HT-29 (cell line): ENCODE measurements at regions not wholly inside any gene's neighbourhood (a gene's known extent, or its start where the extent isn't known, plus 50 kb on each side); places are given as distances from the start of the nearest gene placed in this dataset.

Experiments used
- DNase-seq: peaks from one replicate; pipeline ENCODE4 v3.0.0-alpha.2; 2015; ENCODE audit warnings: low spot score

DNA sequence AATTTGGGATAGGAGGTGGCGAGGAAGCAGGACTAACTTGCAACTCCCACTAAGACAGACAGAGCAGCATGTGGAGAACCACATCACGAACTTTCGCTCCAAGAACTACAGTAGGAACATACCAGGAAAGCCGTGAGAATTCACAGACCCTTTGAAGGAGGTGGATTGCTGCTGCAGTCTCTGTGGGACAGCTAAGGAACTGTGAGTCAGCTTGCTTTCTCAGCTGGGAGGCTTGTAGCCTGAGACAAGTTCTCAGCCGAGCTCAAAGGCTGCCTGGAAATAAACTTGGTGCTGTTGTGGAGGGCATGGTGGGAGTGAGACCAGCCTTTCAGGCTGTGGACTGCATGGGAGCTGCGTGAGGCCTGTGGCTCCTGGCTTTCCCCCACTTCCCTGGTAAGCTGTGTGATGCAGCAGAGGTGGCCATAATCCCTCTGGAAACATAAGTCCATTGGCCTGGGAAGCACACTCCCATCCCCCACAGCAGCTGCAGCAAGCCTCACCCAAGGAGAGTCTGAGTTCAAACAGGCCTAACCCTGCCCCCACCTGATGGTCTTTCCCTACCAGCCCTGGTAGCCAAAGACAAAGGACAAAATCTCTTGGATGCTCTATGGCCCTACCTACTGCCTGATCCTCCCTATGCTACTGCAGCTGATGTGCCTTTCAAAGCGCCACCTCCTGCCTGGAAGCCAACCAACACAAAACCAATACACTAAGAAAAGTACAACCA is 441.1 kb upstream of the HTR2A start:
- no peak for DNase-seq

DNA sequence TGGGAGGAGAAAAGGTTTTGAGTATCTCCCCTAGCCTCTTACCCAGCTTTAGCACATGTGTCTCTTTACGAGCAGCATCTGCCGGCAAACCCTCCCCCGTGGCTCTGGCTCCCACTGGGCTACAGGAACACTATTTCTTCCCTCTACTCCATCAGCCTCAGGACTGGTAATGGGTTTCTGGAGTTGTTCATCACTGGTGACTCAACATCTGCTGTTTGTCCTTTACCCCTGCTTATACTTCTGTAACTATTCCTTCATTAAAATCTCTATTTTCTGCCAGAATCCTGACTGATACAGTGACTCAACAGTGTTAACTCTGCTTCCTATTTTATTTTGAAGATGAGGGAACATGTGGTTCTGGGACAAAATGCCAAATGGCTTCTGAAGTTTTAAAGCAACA is 437.3 kb upstream of the HTR2A start:
- no peak for DNase-seq

DNA sequence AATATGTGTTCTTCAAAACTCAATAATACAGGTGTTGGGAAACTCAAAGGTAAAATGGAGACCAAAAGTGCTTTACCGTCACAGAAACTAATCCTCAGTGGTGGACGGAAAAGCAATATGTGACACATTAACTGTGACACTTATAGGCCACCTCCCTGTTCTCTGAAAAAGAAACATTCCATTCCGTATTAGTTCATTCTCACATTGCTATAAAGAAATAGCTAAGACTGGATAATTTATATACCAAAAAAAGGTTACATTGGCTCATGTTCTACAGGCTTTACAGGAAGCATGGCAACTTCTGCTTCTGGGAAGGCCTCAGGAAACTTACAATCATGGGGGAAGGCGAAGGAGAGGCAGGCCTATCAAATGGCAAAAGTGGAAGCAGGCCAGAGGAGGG is 435.3 kb upstream of the HTR2A start:
- no peak for DNase-seq

DNA sequence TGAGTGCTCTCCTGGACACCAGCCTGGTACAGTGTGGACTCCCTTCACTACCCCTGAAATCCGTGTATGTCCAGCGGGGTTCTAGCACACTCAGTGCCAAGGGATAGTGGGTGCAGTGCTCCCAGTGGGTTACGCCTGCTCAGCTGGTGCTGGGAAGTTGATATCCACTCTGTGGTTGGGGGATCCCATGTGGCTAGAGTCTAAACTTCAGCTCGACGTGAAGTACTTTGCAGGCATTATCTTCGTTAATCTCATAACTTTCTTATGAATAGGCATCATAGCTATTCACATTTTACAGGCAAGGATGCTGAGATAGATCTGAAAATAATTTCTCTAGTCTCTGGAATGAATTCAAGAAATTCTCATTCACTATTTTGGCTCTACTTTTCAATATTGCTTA is 433.2 kb upstream of the HTR2A start:
- DNase-seq = no peak

DNA sequence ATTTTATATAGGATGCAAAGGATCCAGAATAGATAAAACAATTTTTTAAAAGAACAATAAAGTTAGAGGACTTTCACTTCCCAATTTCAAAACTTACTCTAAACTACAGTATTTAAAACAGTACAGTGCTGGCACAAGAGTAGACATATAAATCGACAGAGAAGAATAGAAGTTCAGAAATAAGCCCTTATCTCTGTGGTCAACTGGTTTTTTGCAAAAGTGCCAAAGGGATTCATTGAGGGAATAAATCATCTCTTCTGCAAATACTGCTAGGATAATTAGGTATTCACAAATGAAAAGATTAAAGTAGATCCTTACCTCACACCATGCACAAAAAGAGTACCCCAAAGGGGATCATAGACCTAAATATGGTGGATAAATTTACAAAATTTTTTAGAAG is 431.0 kb upstream of the HTR2A start:
- DNase-seq = no peak

DNA sequence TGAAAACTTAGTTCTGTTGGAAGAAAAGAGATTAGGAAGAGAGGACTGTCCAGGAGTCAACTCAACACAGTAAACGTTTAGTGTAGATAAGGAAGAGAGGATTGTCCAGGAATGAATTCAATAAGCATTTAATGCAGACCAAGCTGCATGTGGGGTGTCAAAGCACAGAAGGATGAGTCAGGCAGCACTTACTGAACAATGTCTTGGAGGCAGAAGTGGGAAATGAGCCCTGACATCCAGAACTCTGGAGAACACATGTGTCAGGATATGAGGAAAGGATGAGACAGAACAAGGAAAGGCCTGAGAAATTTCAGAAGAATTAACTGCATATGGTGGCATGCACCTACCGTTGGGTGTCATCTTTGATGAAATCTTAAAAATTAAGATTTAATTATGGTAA is 429.2 kb upstream of the HTR2A start:
- DNase-seq = no peak

DNA sequence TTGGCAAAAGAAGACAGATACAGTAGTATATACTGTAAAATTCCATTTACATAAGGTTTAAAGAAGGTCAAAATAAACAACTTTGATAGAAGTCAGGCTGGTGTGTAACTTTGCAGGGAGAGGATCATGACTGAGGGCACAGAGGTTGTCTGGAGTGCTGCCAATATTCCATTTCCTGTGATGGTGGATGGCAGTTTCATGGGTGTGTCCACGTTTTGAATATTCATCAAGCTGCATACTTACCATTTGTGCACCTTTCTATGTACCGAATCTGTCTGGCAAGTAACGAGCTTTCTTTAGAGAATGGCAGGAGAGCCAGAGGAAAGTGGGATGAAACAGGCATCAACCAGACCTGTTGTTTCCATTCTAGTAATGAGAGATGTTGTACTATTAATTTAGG is 420.5 kb upstream of the HTR2A start:
- no peak for DNase-seq

DNA sequence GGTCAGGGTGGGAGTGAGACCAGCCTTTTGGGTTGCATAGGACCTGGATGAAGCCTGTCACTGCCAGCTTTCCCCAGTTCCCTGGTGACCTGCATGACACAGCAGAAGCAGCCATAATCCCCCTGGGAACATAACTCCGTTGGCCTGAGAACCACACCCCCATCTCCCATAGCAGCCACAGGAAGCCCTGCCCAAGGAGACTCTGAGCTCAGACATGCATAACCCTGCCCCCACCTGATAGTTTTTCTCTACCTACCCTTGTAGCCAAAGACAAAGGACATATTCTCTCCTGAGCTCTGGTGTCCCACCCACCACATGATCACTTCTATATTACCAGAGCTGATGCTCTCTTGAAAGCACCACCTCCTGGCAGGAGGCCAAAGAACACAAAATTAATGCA is 413.5 kb upstream of the HTR2A start:
- peak; percentile 45 for DNase-seq

DNA sequence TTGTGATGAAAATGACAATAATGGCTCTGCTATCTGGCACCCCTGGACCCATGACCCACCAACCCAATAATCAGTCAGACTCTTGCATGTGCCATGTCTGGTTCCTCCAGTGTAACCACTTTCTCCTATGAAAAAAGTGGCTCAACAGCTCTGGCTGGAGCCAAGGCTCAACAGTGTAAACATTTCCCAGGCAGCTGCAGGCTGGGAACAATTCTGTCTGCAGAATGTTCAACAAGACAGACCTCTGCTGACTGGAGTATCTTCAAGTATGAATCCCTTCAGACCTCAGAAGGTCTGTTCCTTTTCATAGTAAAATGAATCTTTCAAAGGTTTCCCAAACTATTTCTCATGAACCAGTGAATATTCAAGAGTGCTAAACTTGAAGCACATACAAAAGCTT is 410.1 kb upstream of the HTR2A start:
- no peak for DNase-seq

DNA sequence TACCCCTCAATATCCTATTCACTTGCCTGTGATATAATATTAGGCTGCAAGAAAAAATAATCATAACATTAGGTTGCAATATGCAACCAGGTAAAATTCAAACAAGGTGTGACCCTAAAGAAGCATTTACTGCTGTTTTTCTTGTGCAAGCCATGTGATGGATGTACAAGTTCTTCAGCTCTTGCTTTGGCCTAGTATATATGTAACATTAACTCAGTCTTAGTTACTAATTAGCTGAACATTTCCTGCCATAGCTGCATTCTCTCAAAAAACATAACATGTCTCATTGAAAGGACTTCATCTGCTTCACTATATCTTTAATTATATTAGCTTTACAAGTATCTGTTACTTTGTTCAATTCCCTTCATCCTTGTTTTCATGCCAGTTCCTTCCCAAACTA is 406.8 kb upstream of the HTR2A start:
- no peak for DNase-seq

DNA sequence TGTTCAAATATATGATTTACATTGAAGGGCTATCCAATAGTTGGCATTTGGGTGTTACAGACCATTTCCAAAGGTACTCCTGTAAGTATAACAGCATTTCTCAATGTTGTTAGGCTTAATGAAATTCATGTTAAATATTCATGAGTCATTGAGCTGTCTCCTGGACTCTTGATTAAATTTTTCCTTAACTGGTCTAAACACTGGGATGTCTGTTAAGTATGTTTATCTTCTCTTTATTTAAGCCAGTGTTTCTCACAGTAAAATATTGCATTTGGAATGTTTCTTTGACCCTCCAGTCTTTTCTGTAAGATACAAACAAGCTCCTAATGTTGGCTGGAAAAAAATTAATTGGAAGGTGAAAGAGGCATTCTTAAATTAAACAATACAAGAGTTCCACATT is 402.5 kb upstream of the HTR2A start:
- no peak for DNase-seq

DNA sequence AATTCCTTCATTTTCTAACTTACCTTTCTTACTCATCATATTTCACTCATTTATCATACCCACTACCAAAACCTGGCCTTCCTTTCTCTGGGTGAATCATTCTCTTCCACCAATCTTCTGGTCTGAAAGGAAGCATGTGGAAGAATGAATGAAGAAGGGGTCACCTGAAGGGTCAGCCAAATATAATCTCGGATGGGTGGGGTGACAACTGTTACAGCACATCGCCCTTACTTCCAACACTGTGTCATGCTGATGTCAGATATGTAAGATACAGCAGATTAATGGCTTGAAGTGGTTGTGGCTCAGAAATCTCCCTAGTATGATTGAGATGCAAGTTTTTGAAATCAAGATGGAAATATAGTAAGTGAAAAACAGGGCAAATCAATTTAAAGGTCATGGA is 401.7 kb upstream of the HTR2A start:
- no peak for DNase-seq

DNA sequence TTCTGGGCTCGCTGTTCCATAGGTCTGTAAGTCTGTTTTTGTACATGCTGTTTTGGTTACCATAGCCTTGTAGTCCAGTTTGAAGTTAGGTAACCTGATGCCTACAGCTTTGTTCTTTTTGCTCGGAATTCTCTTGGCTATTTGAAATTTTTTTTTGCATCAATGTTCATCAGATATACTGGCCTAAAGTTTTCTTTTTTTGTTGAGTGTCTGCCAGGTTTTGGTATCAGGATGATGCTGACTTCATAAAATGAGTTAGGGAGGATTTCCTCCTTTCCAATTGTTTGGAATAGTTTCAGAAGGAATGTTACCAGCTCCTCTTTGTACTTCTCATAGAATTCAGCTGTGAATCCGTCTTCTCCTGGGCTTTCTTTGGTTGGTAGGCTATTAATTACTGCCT is 397.8 kb upstream of the HTR2A start:
- no peak for DNase-seq

DNA sequence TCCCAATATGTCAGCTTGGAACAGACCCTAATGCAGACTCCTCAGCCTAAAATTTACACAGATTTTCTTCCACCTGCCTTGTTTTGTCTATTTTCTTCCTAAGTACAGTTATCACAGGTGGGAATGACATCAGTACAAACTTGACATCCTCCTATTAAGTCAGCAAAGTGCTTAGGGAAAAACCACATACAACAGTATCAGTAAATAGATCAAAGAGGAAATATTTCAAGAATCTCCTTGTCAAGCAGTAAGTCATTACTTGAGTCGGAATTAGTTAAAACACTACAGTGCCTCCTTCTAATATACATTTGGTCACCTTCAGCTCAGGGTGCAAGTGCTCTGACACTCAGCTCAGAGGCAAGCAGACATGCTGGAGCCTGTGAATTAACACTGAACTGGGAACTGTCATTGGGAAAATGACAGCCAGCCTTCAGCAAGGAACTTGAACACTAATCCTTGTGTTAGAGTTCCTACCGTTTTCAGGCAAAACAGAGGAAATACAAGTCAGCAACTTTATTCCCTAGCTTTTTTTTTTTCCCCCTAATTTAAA is 394.3 kb upstream of the HTR2A start:
- DNase-seq = peak; percentile 13

DNA sequence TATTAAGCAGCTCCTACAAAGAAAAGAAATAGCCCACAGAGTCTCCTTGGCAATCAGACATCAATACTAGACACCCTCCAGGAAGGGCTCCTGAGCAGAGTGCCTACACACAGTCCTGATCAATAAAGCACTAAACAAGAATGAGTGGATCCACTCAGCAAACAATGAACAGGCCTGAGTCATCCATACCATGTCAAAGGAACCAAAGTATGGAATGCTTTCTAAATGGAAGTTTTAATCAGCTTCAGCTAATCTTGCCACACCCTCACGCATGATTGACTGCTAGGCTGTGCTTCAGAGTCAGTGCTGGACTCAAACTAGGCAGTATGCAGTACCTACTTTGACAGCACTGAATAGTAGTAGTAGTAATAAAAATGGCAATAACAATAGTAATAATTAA is 392.7 kb upstream of the HTR2A start:
- DNase-seq = peak; percentile 57

DNA sequence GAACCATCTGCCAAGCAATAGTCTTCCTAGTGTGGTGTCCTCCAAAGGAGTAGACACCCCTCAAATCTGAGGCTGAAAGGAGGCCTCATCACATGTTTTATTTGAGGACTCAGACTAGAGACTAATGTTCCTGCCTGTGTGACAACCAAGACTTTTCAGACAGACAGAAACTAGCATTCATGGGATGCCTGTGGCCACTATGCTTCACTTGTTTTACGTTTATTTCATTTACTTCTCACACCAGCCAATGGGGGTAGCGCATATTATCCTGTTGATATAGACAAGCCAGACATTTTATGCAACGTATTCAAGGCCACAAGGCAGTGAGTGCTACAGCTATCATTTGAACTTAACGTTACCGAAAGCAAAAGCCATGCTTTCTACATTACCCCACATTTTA is 391.7 kb upstream of the HTR2A start:
- no peak for DNase-seq

DNA sequence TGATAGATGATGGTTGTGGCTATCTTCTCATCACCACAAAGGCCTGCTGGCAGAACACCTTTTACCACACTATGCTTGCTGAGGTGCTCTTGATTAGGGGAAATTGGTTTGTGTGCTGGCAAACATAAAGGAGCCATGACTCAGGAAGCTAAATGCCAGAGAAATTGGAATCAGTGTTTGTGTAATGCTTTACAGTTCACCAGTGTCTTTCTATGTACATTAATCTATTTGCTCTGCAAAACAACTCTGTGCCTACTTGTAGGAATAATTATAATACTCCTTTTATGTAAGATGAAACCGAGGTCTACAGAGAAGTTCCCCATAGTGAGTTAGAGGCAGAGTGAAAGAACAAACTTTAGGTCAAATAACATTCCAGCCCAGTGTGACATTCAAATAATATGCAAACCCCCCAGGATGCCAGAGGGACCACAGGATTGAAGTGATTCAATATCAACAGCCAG is 390.5 kb upstream of the HTR2A start:
- DNase-seq = no peak

DNA sequence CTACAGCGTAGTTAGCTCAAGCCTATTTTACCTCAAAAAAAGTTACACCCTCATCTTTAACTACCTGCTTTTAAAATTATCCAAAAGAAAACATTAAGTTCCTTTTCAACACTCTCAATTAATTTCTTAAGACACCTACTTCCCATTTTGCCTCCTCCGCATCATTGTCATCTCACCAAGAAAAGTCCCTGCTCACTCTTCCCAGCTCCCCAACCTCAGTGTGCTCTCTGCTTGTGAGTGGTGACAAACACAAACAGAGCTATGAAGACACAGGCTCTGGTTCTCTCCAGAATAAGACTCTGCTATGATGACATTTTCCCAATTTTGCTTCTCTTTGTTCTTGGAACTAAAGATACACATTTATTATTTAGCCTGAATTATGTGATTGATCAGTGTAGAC is 385.1 kb upstream of the HTR2A start:
- no peak for DNase-seq

DNA sequence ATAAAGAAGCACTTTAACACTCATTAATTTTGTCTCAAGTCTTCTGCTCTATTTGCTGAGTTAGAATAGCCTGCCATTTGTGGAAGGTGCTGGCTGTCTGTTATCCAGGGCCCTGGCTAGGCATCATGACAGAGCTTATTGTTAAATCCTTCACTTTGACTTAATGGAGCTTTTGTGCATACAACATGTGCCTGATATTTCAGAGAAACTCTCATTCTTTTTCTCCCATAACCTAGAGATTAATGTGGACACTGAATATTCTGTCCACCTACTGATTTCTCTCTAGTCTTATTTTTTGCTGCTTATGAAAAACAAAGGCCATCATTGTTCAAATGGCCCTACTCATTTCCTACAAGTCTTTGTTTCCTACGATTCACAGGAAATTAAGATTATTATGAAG is 383.1 kb upstream of the HTR2A start:
- no peak for DNase-seq

DNA sequence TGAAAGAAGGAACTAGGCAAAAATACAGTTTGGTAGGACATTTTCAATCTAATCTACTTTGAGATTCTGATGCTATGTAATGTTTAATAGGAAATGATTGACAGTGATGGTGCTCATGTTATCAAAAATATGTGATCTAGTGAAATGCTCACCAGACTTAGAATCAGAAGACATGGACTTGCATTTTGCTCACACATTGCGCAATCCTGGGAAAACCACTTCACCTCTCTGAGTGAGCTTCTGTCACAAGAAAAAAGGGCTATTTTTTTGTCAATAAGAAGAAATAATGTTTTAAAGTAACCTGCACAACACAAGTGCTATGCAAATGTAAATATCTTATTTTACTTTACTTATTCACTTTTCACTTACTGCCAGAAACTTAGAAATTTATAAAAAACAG is 380.9 kb upstream of the HTR2A start:
- no peak for DNase-seq

DNA sequence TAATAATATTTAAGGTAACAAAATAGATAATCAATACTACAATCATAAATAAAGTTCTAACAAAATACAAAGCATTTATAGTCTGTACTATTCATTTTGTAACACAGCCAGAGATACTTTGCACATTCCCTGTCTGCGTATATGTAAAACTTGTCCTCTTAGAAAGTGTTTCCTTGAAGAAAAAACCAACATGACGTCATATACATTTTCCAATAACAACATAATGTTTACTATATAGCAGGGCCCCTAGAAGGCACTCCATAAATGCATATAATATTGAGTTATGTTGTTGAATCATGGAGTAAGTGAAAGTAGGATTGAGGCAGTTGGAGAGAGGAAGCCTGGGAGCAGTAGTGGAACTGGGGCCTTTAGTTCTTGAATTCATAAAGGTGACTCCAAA is 371.4 kb upstream of the HTR2A start:
- DNase-seq = no peak

DNA sequence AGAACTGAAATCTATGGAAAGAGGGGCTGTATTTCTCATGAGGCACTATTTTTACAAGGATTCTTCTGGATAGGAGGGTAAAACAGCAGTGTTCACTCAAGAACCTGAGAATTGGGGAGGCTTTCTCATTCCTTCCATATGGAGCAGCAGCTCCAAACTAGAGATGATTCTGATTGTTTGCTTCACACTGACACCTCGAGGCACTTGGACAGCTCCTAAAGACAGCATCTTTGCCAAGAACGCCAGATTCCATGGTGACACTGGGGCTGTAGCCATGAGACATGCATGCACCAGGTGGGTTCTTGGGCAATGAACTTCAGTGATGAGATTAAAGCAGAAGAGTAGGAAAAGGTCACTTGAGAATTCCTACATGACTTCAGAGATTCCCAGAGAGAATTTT is 361.5 kb upstream of the HTR2A start:
- DNase-seq = peak; percentile 14

DNA sequence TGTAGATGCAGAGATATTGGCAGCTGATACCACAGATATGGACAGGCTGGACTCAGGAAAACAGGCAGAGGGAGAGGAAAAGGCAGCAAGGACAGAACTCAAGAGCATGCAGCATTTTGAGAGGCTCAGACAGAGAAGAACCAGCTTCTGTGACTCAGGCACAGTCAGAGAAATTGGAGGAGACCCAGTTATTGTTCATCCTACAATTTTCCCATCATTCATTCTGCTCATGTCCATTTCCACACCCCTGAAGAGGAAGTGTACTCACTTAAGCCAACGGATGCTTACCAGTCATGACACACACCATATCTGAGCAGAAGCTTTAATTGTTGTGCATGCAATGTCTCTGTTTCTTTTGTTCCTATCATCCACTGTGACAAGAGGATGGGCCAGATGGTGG is 359.8 kb upstream of the HTR2A start:
- no peak for DNase-seq

DNA sequence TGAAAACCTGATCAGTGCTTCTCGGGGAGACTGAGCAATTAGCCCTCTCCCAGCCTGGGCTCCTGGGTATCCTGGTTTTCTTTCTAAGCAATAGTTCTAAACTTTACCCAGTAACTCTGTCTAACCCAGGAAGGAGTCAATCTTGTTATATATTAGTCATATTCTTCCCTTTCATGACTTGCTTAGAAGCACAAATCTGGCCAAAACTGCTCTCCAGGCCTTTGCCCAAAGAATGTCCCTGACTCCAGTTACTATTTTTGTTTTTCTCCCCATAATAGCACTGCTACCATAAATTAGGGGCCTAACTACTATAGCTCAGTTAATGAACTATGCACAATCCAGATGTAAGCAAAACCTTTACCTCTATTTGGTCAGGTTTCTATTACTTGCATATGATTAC is 355.8 kb upstream of the HTR2A start:
- DNase-seq = no peak
